GM19463 (cell line): ENCODE measurements at regions not wholly inside any gene's neighbourhood (a gene's known extent, or its start where the extent isn't known, plus 50 kb on each side); places are given as distances from the start of the nearest gene placed in this dataset.

Source experiments
- ATAC-seq: cut with Tn5 transposase; IDR thresholded peaks from one replicate; pipeline ENCODE4 v1.9.1; 2021; ENCODE audit warnings: mild to moderate bottlenecking, moderate library complexity; ENCODE audit not compliant: unreplicated experiment

DNA sequence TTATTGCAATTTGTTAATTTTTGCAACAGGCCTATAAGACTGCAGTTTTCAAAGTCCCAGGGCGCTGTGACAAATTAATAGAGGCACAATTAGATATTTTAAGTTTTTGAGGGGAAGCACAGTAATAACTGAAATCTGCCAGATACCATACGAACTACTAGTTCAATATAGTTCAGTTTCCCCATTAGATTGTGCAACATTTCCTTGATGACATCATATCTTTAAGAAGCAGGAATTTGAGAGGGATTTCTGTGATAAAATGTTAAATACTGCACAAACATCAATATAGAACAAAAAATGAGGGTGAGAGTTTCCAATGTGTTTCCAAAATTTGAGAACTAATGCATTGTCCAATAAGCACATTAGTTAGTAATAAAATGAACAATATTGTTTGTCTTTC is 56.7 kb upstream of the GRIN3A start:
- ATAC-seq, result no peak

DNA sequence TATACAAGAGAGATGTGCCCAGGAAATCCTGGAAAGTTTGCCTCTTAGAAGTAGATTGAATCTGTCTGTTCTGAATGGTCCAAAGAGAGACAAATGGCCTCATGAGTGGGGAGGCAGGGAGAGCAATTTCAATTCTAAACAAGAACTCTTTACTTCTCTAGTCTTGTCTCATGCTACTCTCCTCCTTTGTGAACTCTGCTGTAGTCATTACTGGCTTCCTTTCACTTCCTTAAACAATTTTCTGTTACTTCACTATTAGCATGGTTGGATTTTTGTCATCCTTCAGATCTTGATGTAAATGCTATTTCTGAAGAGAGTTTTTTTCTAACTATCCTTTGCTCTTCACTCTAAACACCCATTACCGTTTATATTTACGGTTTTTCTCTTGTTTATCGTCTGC is 54.0 kb upstream of the GRIN3A start:
- no peak for ATAC-seq

DNA sequence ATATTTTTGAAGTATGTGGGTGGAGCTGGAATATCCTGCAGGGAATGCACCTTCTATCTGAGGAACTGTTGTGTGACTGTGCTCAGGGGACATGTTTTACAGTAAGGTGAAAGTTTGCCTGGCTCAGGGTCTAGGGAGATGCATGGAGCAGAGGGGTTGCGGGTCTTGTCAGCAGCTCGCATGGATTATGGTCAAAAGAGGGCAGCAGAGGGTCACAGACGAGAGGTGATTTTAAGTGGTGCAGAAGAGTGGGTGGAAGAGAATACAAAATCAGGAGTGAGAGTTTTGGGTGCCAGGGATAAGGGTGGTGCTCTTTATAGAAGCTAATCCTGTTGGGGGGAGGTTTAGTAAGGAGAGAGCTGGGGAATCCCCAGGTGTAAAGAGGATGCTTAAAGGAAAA is 53.5 kb upstream of the GRIN3A start:
- ATAC-seq, result no peak

DNA sequence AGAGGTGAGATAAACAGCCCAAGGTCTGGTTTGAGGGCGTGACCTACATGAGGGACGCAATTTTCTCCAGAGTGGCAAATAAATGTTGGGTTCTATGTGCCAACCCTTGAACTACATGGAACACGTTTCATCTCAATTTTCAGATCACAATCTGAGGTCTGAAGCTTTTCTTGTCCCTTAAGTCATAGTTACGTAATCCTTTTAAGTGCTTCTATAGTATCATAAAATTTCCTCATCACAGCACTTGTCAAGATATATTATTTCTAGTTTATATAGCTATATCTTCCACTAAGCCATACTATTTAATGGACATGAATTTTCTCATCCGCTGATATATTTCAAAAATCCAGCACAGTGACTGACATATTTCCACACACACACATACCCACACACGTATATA is 53.1 kb upstream of the GRIN3A start:
- ATAC-seq, result no peak
